HEK293 (cell line): ENCODE measurements at regions not wholly inside any gene's neighbourhood (a gene's known extent, or its start where the extent isn't known, plus 50 kb on each side); places are given as distances from the start of the nearest gene placed in this dataset.

Experiments
- CTCF ChIA-PET: fragments of 350-600 bp; formaldehyde crosslinking; extraction: SDS; loops from one replicate; lab custom pipeline; 2021; ENCODE audit warnings: antibody characterized with exemption; lab: Yijun Ruan, JAX
- POLR2A ChIA-PET: fragments of 300-600 bp; formaldehyde crosslinking; extraction: SDS; loops from one replicate; lab custom pipeline; 2020; ENCODE audit warnings: antibody characterized with exemption, inconsistent platforms; lab: Yijun Ruan, JAX
- H3K27ac ChIP-seq: fragments of 200-500 bp; sonication (Bioruptor generic); 2 replicates; pipeline ENCODE4 v1.5.1; 2014; ENCODE audit warnings: low read depth, low read length, control low read depth, inconsistent platforms; ENCODE audit errors: extremely low read depth
- H3K36me3 ChIP-seq, 2 experiments: fragments of 200-500 bp in 1 of 2; sonication (Bioruptor generic) in 1 of 2; 1 replicate in 1 of 2; 2 replicates in 1 of 2; pipeline ENCODE4 v1.5.1; 2014 to 2017; ENCODE audit warnings: inconsistent platforms in 2 of 2, low read length in 2 of 2; ENCODE audit not compliant: control insufficient read depth in 2 of 2, insufficient read depth in 1 of 2
- H3K4me1 ChIP-seq: fragments of 200-500 bp; sonication (Bioruptor generic); 2 replicates; pipeline ENCODE4 v1.5.1; 2014; ENCODE audit warnings: mild to moderate bottlenecking, low read length, inconsistent platforms; ENCODE audit not compliant: control insufficient read depth, insufficient read depth
- H3K4me3 ChIP-seq: 2 replicates; pipeline ENCODE4 v1.5.1; 2011; ENCODE audit warnings: low read depth, mild to moderate bottlenecking, control low read depth, low read length, moderate library complexity
- H3K9me3 ChIP-seq: fragments of 200-500 bp; sonication (Bioruptor generic); 2 replicates; pipeline ENCODE4 v1.5.1; 2014; ENCODE audit warnings: low read depth, low read length, inconsistent platforms; ENCODE audit not compliant: control insufficient read depth, insufficient read depth
- BCL11A ChIP-seq: fragments of 450-650 bp; formaldehyde crosslinking; IDR thresholded peaks from 2 replicates; pipeline ENCODE4 v1.5.1; 2016; ENCODE audit warnings: low read depth, missing biosample characterization, missing genetic modification characterization
- IKZF3 ChIP-seq: fragments of 450-650 bp; IDR thresholded peaks from 2 replicates; pipeline ENCODE4 v1.5.0; 2018; ENCODE audit warnings: missing biosample characterization, mild to moderate bottlenecking, missing genetic modification characterization, moderate library complexity
- MEIS1 ChIP-seq: sonication (generic); formaldehyde crosslinking; IDR thresholded peaks from 2 replicates; pipeline ENCODE4 v1.8.1; 2022; ENCODE audit warnings: missing genetic modification reagents, mild to moderate bottlenecking, borderline replicate concordance
- PRDM1 ChIP-seq: fragments of 450-650 bp; formaldehyde crosslinking; IDR thresholded peaks from 2 replicates; pipeline ENCODE4; 2016; ENCODE audit warnings: missing biosample characterization, missing genetic modification characterization
- SCRT2 ChIP-seq: fragments of 450-650 bp; formaldehyde crosslinking; IDR thresholded peaks from 2 replicates; pipeline ENCODE4 v1.5.1; 2016; ENCODE audit warnings: missing biosample characterization, missing genetic modification characterization
- WT1 ChIP-seq: fragments of 450-650 bp; formaldehyde crosslinking; IDR thresholded peaks from 2 replicates; pipeline ENCODE4 v1.5.1; 2016; ENCODE audit warnings: missing biosample characterization, missing genetic modification characterization
- ZBTB20 ChIP-seq: fragments of 450-650 bp; formaldehyde crosslinking; IDR thresholded peaks from 2 replicates; pipeline ENCODE4 v1.5.1; 2016; ENCODE audit warnings: missing biosample characterization, missing genetic modification characterization
- ZFP37 ChIP-seq: fragments of 450-650 bp; formaldehyde crosslinking; IDR thresholded peaks from 2 replicates; pipeline ENCODE4 v1.5.1; 2016; ENCODE audit warnings: missing biosample characterization, missing genetic modification characterization
- ZNF140 ChIP-seq: fragments of 450-650 bp; formaldehyde crosslinking; IDR thresholded peaks from 2 replicates; pipeline ENCODE4 v1.5.1; 2016; ENCODE audit warnings: missing biosample characterization, missing genetic modification characterization
- ZNF248 ChIP-seq: fragments of 450-650 bp; formaldehyde crosslinking; IDR thresholded peaks from 2 replicates; pipeline ENCODE4 v1.5.1; 2017; ENCODE audit warnings: missing biosample characterization, missing genetic modification characterization
- ZNF354C ChIP-seq: fragments of 450-650 bp; formaldehyde crosslinking; IDR thresholded peaks from 2 replicates; pipeline ENCODE4 v1.5.1; 2016; ENCODE audit warnings: missing biosample characterization, missing genetic modification characterization, low read depth, borderline replicate concordance
- ZNF48 ChIP-seq: fragments of 450-650 bp; formaldehyde crosslinking; IDR thresholded peaks from 2 replicates; pipeline ENCODE4 v1.5.1; 2016; ENCODE audit warnings: missing biosample characterization, missing genetic modification characterization
- ZNF510 ChIP-seq: fragments of 450-650 bp; formaldehyde crosslinking; IDR thresholded peaks from 2 replicates; pipeline ENCODE4 v1.5.1; 2018; ENCODE audit warnings: mild to moderate bottlenecking, missing genetic modification characterization, missing biosample characterization; ENCODE audit not compliant: insufficient replicate concordance
- ZNF514 ChIP-seq: fragments of 450-650 bp; formaldehyde crosslinking; IDR thresholded peaks from 2 replicates; pipeline ENCODE4 v1.5.1; 2016; ENCODE audit warnings: missing biosample characterization, missing genetic modification characterization
- ZNF561 ChIP-seq: fragments of 450-650 bp; IDR thresholded peaks from 2 replicates; pipeline ENCODE4 v1.5.1; 2018; ENCODE audit warnings: missing biosample characterization, missing genetic modification characterization, borderline replicate concordance
- ZNF600 ChIP-seq: fragments of 450-650 bp; formaldehyde crosslinking; IDR thresholded peaks from 2 replicates; pipeline ENCODE4 v1.5.1; 2016; ENCODE audit warnings: missing biosample characterization, missing genetic modification characterization
- ZNF621 ChIP-seq: fragments of 450-650 bp; formaldehyde crosslinking; IDR thresholded peaks from 2 replicates; pipeline ENCODE4 v1.5.1; 2017; ENCODE audit warnings: missing biosample characterization, missing genetic modification characterization
- TF ChIP-seq, protein P1 (sequence below): fragments of 450-650 bp; formaldehyde crosslinking; IDR thresholded peaks from 2 replicates; pipeline ENCODE4 v1.5.1; 2016; ENCODE audit warnings: missing biosample characterization, missing genetic modification characterization, low read depth
- TF ChIP-seq, protein P2 (sequence below): fragments of 450-650 bp; formaldehyde crosslinking; IDR thresholded peaks from 2 replicates; pipeline ENCODE4 v1.5.1; 2016; ENCODE audit warnings: missing biosample characterization, missing genetic modification characterization, borderline replicate concordance
- TF ChIP-seq, protein P3 (sequence below): fragments of 450-650 bp; formaldehyde crosslinking; IDR thresholded peaks from 2 replicates; pipeline ENCODE4 v1.5.1; 2016; ENCODE audit warnings: missing biosample characterization, missing genetic modification characterization, low read depth

DNA sequence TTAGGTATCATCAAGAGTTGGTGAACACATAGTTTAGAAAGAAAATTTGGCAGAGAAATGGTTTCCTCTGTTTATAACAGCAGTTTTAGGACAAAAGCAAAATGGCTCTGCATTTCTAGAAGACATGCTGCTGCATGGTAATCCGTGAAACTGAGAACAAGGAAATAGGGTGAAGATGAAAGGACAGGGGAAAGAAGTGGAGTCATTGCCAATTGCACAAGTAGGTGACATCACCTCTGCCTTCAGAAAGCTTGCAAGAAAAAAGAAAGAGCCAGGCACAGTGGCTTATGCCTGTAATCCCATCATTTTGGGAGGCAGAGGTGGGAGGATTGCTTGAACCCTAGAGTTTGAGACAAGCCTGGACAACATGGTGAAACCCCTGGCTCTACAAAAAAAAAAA is 217.6 kb downstream of the LMX1A start:
- Histone ChIP-seq H3K4me1 (no peaks in the 10 kb centered on the region), H3K9me3 (no peaks in the 10 kb centered on the region), H3K36me3 (no peaks in the 10 kb centered on the region), H3K27ac (no peak overlapping the region), H3K4me3 (no peak overlapping the region)
- CTCF ChIA-PET = interaction anchor here (0.9 to 1.4 kb wide), 2 partner anchors 9 to 25 kb away, joined by 4 to 5 read pairs; no protein-coding TSS in a partner anchor
- TF ChIP-seq, protein P1, sequence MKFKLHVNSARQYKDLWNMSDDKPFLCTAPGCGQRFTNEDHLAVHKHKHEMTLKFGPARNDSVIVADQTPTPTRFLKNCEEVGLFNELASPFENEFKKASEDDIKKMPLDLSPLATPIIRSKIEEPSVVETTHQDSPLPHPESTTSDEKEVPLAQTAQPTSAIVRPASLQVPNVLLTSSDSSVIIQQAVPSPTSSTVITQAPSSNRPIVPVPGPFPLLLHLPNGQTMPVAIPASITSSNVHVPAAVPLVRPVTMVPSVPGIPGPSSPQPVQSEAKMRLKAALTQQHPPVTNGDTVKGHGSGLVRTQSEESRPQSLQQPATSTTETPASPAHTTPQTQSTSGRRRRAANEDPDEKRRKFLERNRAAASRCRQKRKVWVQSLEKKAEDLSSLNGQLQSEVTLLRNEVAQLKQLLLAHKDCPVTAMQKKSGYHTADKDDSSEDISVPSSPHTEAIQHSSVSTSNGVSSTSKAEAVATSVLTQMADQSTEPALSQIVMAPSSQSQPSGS = 0 out of 2 replicates have a peak, but pooled peaks have one; percentile 22
- peak; percentile 52; the same call in 1 of the 2 replicates for TF ChIP-seq PRDM1
- TF ChIP-seq, protein P2, sequence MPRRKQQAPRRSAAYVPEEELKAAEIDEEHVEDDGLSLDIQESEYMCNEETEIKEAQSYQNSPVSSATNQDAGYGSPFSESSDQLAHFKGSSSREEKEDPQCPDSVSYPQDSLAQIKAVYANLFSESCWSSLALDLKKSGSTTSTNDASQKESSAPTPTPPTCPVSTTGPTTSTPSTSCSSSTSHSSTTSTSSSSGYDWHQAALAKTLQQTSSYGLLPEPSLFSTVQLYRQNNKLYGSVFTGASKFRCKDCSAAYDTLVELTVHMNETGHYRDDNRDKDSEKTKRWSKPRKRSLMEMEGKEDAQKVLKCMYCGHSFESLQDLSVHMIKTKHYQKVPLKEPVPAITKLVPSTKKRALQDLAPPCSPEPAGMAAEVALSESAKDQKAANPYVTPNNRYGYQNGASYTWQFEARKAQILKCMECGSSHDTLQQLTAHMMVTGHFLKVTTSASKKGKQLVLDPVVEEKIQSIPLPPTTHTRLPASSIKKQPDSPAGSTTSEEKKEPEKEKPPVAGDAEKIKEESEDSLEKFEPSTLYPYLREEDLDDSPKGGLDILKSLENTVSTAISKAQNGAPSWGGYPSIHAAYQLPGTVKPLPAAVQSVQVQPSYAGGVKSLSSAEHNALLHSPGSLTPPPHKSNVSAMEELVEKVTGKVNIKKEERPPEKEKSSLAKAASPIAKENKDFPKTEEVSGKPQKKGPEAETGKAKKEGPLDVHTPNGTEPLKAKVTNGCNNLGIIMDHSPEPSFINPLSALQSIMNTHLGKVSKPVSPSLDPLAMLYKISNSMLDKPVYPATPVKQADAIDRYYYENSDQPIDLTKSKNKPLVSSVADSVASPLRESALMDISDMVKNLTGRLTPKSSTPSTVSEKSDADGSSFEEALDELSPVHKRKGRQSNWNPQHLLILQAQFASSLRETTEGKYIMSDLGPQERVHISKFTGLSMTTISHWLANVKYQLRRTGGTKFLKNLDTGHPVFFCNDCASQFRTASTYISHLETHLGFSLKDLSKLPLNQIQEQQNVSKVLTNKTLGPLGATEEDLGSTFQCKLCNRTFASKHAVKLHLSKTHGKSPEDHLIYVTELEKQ (tag by site-specific recombination) = no peak
- POLR2A ChIA-PET = no interaction called here

DNA sequence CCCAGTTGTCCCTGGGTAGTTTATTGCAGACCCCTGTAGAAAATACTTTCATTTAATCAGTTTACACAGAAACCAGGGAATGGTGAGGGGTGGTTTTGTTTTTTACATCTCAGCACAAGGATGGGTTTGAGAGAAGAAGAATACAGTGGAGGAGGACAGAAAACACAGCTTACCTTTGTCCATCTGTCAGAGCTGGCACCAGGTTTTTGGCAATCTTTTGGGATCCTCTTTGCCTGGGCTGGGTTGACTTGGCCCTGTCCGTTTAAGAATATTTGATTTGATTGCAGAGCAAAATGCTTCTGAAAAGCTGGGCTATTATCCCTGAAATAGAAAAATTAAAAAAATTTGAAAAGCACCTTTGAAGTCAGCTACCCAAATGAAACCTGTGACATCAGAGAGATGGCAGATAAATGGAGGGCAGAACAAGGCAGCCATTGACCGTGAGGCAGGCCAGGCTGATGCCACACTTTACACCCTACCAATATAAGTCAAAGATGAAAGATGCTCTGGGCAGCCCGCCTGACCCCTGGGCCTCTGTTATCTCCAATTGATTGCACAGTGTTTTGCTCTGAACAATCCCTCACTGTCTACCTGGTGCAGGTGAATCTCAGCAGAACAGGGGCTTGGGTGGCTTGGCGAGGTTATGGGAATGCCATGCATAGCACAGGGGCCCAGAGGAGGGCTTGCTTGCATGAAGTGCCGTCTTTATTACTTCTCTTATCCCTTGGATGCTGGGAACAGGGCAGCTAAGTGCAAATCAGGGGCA is 218.8 kb downstream of the LMX1A start:
- Histone ChIP-seq H3K36me3 (no peaks in the 10 kb centered on the region), H3K9me3 (no peaks in the 10 kb centered on the region)
- POLR2A ChIA-PET = no interaction called here
- TF ChIP-seq MEIS1 (no peak), ZNF510 (tag by site-specific recombination) (no peak)
- TF ChIP-seq, all 188 proteins: peak for 0
- H3K4me1 ChIP-seq = no peaks in the 10 kb centered on the region
- no peak overlapping the region for H3K27ac ChIP-seq
- no peak overlapping the region for H3K4me3 ChIP-seq
- CTCF ChIA-PET = interaction anchor here (0.7 to 0.8 kb wide), 2 partner anchors 9 to 23 kb away, joined by 3 read pairs; no protein-coding TSS in a partner anchor

DNA sequence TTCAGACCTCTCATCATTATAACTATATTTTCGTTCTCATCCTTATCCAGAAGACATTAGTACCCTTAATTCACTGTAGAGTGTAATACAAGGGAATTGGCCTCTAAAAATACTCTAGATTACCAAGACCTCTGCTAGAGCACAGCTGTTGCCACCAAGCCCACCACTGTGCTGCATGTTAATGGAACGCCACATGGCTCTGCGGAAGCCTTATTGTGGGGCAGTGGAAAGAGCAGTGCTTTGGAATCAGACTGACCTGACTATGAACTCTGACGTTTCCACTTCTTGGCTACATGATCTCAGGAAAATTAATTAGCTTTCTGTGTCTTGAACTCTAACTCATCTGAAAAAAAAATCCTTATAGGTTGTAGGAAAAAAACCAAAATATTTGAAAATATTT is 222.1 kb downstream of the LMX1A start:
- CTCF ChIA-PET = interaction anchor here (1.5 kb wide), 1 partner anchor 10 kb away, joined by 6 read pairs; no protein-coding TSS in a partner anchor
- TF ChIP-seq ZNF140 (no peak), ZNF621 (tag by site-specific recombination) (no peak), ZNF600 (tag by site-specific recombination) (no peak), IKZF3 (tag by site-specific recombination) (no peak), ZFP37 (no peak), ZNF561 (no peak), ZBTB20 (no peak), ZNF48 (no peak), ZNF248 (tag by site-specific recombination) (no peak), ZNF514 (no peak), ZNF354C (tag by site-specific recombination) (no peak), BCL11A (tag by site-specific recombination) (no peak), WT1 (tag by site-specific recombination) (no peak), SCRT2 (tag by site-specific recombination) (no peak)
- TF ChIP-seq, protein P2 (tag by site-specific recombination) = no peak
- TF ChIP-seq, protein P3, sequence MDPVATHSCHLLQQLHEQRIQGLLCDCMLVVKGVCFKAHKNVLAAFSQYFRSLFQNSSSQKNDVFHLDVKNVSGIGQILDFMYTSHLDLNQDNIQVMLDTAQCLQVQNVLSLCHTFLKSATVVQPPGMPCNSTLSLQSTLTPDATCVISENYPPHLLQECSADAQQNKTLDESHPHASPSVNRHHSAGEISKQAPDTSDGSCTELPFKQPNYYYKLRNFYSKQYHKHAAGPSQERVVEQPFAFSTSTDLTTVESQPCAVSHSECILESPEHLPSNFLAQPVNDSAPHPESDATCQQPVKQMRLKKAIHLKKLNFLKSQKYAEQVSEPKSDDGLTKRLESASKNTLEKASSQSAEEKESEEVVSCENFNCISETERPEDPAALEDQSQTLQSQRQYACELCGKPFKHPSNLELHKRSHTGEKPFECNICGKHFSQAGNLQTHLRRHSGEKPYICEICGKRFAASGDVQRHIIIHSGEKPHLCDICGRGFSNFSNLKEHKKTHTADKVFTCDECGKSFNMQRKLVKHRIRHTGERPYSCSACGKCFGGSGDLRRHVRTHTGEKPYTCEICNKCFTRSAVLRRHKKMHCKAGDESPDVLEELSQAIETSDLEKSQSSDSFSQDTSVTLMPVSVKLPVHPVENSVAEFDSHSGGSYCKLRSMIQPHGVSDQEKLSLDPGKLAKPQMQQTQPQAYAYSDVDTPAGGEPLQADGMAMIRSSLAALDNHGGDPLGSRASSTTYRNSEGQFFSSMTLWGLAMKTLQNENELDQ = no peak

More for the DNA sequence above, 222.1 kb downstream of the LMX1A start:
- H3K4me3 ChIP-seq = no peak overlapping the region
- H3K27ac ChIP-seq = no peak overlapping the region
- H3K4me1 ChIP-seq = no peaks in the 10 kb centered on the region
- no peaks in the 10 kb centered on the region for H3K36me3 ChIP-seq
- POLR2A ChIA-PET = no interaction called here
- no peaks in the 10 kb centered on the region for H3K9me3 ChIP-seq
